Mesendoderm (in vitro differentiated cells): ENCODE measurements at regions not wholly inside any gene's neighbourhood (a gene's known extent, or its start where the extent isn't known, plus 50 kb on each side); places are given as distances from the start of the nearest gene placed in this dataset.

ENCODE experiments used
- DNase-seq: peaks from one replicate; pipeline ENCODE4 v3.0.0; 2013
- H2AK5ac ChIP-seq: 2 replicates; pipeline ENCODE4 v1.6.1; 2013; ENCODE audit warnings: low read length, inconsistent platforms
- H2BK120ac ChIP-seq: 2 replicates; pipeline ENCODE4 v1.6.1; 2013; ENCODE audit warnings: low read depth, mild to moderate bottlenecking, low read length, moderate library complexity, mixed read lengths
- H2BK15ac ChIP-seq: replicated peaks from 2 replicates; pipeline ENCODE4 v1.6.1; 2013; ENCODE audit warnings: low read depth, mild to moderate bottlenecking, moderate library complexity
- H2BK5ac ChIP-seq: 2 replicates; pipeline ENCODE4 v1.6.1; 2013; ENCODE audit warnings: low read length, inconsistent platforms
- H3K18ac ChIP-seq: 2 replicates; pipeline ENCODE4 v1.6.1; 2013; ENCODE audit warnings: mild to moderate bottlenecking, low read length, mixed read lengths
- H3K23ac ChIP-seq: one replicate; pipeline ENCODE4 v1.6.1; 2013; ENCODE audit warnings: low read length
- H3K27ac ChIP-seq: 2 replicates; pipeline ENCODE4 v1.5.1; 2013; ENCODE audit warnings: low read depth, mild to moderate bottlenecking, inconsistent platforms, low read length, moderate library complexity
- H3K27me3 ChIP-seq: 2 replicates; pipeline ENCODE4 v1.6.1; 2013; ENCODE audit warnings: low read length, control low read depth, mild to moderate bottlenecking, inconsistent platforms; ENCODE audit not compliant: insufficient read depth, poor library complexity
- H3K36me3 ChIP-seq: 2 replicates; pipeline ENCODE4 v1.6.1; 2013; ENCODE audit warnings: low read length, inconsistent platforms; ENCODE audit not compliant: control insufficient read depth, insufficient read depth
- H3K4ac ChIP-seq: one replicate; pipeline ENCODE4 v1.6.1; 2013; ENCODE audit warnings: low read depth, mild to moderate bottlenecking, low read length, moderate library complexity
- H3K4me1 ChIP-seq: 2 replicates; pipeline ENCODE4 v1.6.1; 2013; ENCODE audit warnings: low read depth, low read length, inconsistent platforms; ENCODE audit not compliant: control insufficient read depth
- H3K4me2 ChIP-seq: 2 replicates; pipeline ENCODE4 v1.6.1; 2013; ENCODE audit warnings: low read length
- H3K4me3 ChIP-seq: 2 replicates; pipeline ENCODE4 v1.5.1; 2013; ENCODE audit warnings: mild to moderate bottlenecking, low read length
- H3K56ac ChIP-seq: one replicate; pipeline ENCODE4 v1.6.1; 2013; ENCODE audit warnings: low read length
- H3K79me1 ChIP-seq: 2 replicates; pipeline ENCODE4 v1.6.1; 2013; ENCODE audit warnings: low read length, inconsistent platforms
- H3K79me2 ChIP-seq: 2 replicates; pipeline ENCODE4 v1.6.1; 2013; ENCODE audit warnings: mild to moderate bottlenecking, low read length; ENCODE audit not compliant: control insufficient read depth, insufficient read depth
- H3K9ac ChIP-seq: 2 replicates; pipeline ENCODE4 v1.6.1; 2013; ENCODE audit warnings: low read length, inconsistent platforms
- H4K5ac ChIP-seq: one replicate; pipeline ENCODE4 v1.6.1; 2013; ENCODE audit warnings: low read length
- H4K8ac ChIP-seq: one replicate; pipeline ENCODE4 v1.6.1; 2013; ENCODE audit warnings: low read depth, mild to moderate bottlenecking, control low read depth, low read length, moderate library complexity
- WGBS: extraction: QIAGEN DNeasy Blood & Tissue Kit; methylation state at CpG from one replicate; pipeline ENCODE4 v1.1.7; 2013; ENCODE audit warnings: low lambda C conversion rate, missing lambda C conversion rate; ENCODE audit not compliant: insufficient coverage; ENCODE audit errors: extremely low coverage; 5-methylcytosine and 5-hydroxymethylcytosine counted together

- Histone ChIP-seq H3K4me2 (no peak overlapping the region), H3K27ac (no peak overlapping the region), H3K79me1 (no peaks in the 10 kb centered on the region), H2AK5ac (no peak overlapping the region), H3K4me1 (no peaks in the 10 kb centered on the region), H2BK120ac (no peak overlapping the region), H3K4me3 (no peak overlapping the region), H3K79me2 (no peaks in the 10 kb centered on the region), H2BK5ac (no peak overlapping the region), H3K4ac (no peak overlapping the region), H3K27me3 (no peaks in the 10 kb centered on the region), H2BK15ac (no peak overlapping the region), H3K56ac (no peak overlapping the region), H3K36me3 (no peaks in the 10 kb centered on the region), H3K18ac (no peak overlapping the region), H4K5ac (no peak overlapping the region), H3K9ac (no peak overlapping the region), H3K23ac (no peak overlapping the region), H4K8ac (no peak overlapping the region)
- no peak for DNase-seq
Observed at GRCh38 chr18:44521668-44522022, 159.0 kb upstream of the SETBP1 start.

- H4K5ac ChIP-seq: no peak overlapping the region
- no peak overlapping the region for H3K4me2 ChIP-seq
- no peak overlapping the region for H2BK5ac ChIP-seq
- no peak overlapping the region for H3K23ac ChIP-seq
- no peak overlapping the region for H3K4ac ChIP-seq
- no peaks in the 10 kb centered on the region for H3K79me2 ChIP-seq
- H2BK120ac ChIP-seq: no peak overlapping the region
- no peaks in the 10 kb centered on the region for H3K36me3 ChIP-seq
- H2BK15ac ChIP-seq: no peak overlapping the region
- no peak overlapping the region for H2AK5ac ChIP-seq
- DNase-seq: no peak
- H3K9ac ChIP-seq: no peak overlapping the region
- no peak overlapping the region for H3K4me3 ChIP-seq
- no peaks in the 10 kb centered on the region for H3K4me1 ChIP-seq
- no peak overlapping the region for H3K18ac ChIP-seq
- no peaks in the 10 kb centered on the region for H3K79me1 ChIP-seq
- H3K27ac ChIP-seq: no peak overlapping the region
- no peak overlapping the region for H3K56ac ChIP-seq
- H3K27me3 ChIP-seq: no peaks in the 10 kb centered on the region
- no peak overlapping the region for H4K8ac ChIP-seq
Observed at GRCh38 chr18:44526705-44527415, 153.8 kb upstream of the SETBP1 start.

GRCh38 chr18:44533071-44533470, 147.6 kb upstream of the SETBP1 start:
- no peaks in the 10 kb centered on the region for H3K36me3 ChIP-seq
- no peaks in the 10 kb centered on the region for H3K4me1 ChIP-seq
- no peak overlapping the region for H3K4me2 ChIP-seq
- H3K9ac ChIP-seq: no peak overlapping the region
- WGBS: no CpG with 5 or more reads among the region's 2 CpGs
- no peak overlapping the region for H3K18ac ChIP-seq
- H3K4me3 ChIP-seq: no peak overlapping the region
- no peak overlapping the region for H2BK120ac ChIP-seq
- H3K4ac ChIP-seq: no peak overlapping the region
- no peak overlapping the region for H3K27ac ChIP-seq
- H3K56ac ChIP-seq: no peak overlapping the region
- no peak overlapping the region for H3K23ac ChIP-seq
- H2BK15ac ChIP-seq: no peak overlapping the region
- H2BK5ac ChIP-seq: no peak overlapping the region
- DNase-seq: no peak
- no peaks in the 10 kb centered on the region for H3K79me2 ChIP-seq
- H3K79me1 ChIP-seq: no peaks in the 10 kb centered on the region
- no peak overlapping the region for H4K5ac ChIP-seq
- H3K27me3 ChIP-seq: no peaks in the 10 kb centered on the region
- no peak overlapping the region for H2AK5ac ChIP-seq
- no peak overlapping the region for H4K8ac ChIP-seq

GRCh38 chr18:44536046-44536445, 144.6 kb upstream of the SETBP1 start:
- DNase-seq: no peak
- H4K8ac ChIP-seq: no peak overlapping the region
- no peak overlapping the region for H2BK15ac ChIP-seq
- H3K4ac ChIP-seq: no peak overlapping the region
- H3K9ac ChIP-seq: no peak overlapping the region
- H3K4me3 ChIP-seq: no peak overlapping the region
- no peak overlapping the region for H3K18ac ChIP-seq
- WGBS: no CpG with 5 or more reads among the region's 1 CpG
- no peak overlapping the region for H3K27ac ChIP-seq
- no peak overlapping the region for H2BK5ac ChIP-seq
- H3K27me3 ChIP-seq: no peaks in the 10 kb centered on the region
- H3K56ac ChIP-seq: no peak overlapping the region
- no peak overlapping the region for H2BK120ac ChIP-seq
- H3K79me1 ChIP-seq: no peaks in the 10 kb centered on the region
- H3K4me2 ChIP-seq: no peak overlapping the region
- no peaks in the 10 kb centered on the region for H3K4me1 ChIP-seq
- H2AK5ac ChIP-seq: no peak overlapping the region
- H3K79me2 ChIP-seq: no peaks in the 10 kb centered on the region
- no peak overlapping the region for H3K23ac ChIP-seq
- no peaks in the 10 kb centered on the region for H3K36me3 ChIP-seq
- no peak overlapping the region for H4K5ac ChIP-seq

- no peaks in the 10 kb centered on the region for H3K79me1 ChIP-seq
- no peak overlapping the region for H2BK5ac ChIP-seq
- H3K18ac ChIP-seq: no peak overlapping the region
- no peak overlapping the region for H3K27ac ChIP-seq
- no peak overlapping the region for H2BK120ac ChIP-seq
- no peak overlapping the region for H2AK5ac ChIP-seq
- H3K4me1 ChIP-seq: no peaks in the 10 kb centered on the region
- no CpG with 5 or more reads among the region's 1 CpG for WGBS
- H3K79me2 ChIP-seq: no peaks in the 10 kb centered on the region
- no peak overlapping the region for H3K9ac ChIP-seq
- no peak overlapping the region for H3K4ac ChIP-seq
- no peak overlapping the region for H3K4me2 ChIP-seq
- no peaks in the 10 kb centered on the region for H3K36me3 ChIP-seq
- no peaks in the 10 kb centered on the region for H3K27me3 ChIP-seq
- no peak overlapping the region for H4K5ac ChIP-seq
- no peak overlapping the region for H4K8ac ChIP-seq
- H3K56ac ChIP-seq: no peak overlapping the region
- no peak overlapping the region for H3K23ac ChIP-seq
- DNase-seq: no peak
- no peak overlapping the region for H2BK15ac ChIP-seq
- no peak overlapping the region for H3K4me3 ChIP-seq
Observed at GRCh38 chr18:44536619-44537018, 144.1 kb upstream of the SETBP1 start.

GRCh38 chr18:44537526-44537925, 143.2 kb upstream of the SETBP1 start:
- no CpG with 5 or more reads among the region's 2 CpGs for WGBS
- Histone ChIP-seq H3K79me1 (no peaks in the 10 kb centered on the region), H3K36me3 (no peaks in the 10 kb centered on the region), H2BK15ac (no peak overlapping the region), H4K5ac (no peak overlapping the region), H3K4me2 (no peak overlapping the region), H3K27me3 (no peaks in the 10 kb centered on the region), H2BK5ac (no peak overlapping the region), H2BK120ac (no peak overlapping the region), H3K27ac (no peak overlapping the region), H3K4ac (no peak overlapping the region), H3K9ac (no peak overlapping the region), H3K79me2 (no peaks in the 10 kb centered on the region), H3K4me3 (no peak overlapping the region), H3K56ac (no peak overlapping the region), H4K8ac (no peak overlapping the region), H3K4me1 (no peaks in the 10 kb centered on the region), H3K23ac (no peak overlapping the region), H2AK5ac (no peak overlapping the region), H3K18ac (no peak overlapping the region)
- peak; percentile 87 for DNase-seq
